ENCODE measurements at regions not wholly inside any gene's neighbourhood (a gene's known extent, or its start where the extent isn't known, plus 50 kb on each side); places are given as distances from the start of the nearest gene placed in this dataset.

DNA sequence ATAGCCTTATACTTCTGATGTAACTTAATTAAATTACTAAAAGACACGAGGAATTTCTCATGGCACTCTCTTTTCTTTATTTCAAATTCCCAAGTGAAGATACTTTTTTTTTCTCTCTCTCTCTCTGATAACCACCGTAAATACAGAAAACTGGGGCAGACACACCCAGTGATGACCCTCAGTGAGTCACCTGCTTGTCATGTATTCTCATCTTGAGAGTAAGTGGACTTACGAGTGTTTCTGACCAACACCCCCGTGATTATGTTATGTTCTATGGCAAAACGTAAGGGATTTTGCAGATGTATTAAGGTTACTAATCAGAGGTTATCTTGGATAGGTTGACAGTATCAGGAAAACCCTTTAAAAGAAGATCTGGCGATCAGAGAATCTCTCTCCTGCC, 348.8 kb upstream of the ZNF717 start:
- DNase-seq (ENCODE audit: low read depth in 1 of 2, low spot score in 1 of 2), result no peak
- H3K4me3 ChIP-seq (replicated peaks; ENCODE audit: insufficient read depth, low read length), result no peak overlapping the region
- TF ChIP-seq, protein P1, sequence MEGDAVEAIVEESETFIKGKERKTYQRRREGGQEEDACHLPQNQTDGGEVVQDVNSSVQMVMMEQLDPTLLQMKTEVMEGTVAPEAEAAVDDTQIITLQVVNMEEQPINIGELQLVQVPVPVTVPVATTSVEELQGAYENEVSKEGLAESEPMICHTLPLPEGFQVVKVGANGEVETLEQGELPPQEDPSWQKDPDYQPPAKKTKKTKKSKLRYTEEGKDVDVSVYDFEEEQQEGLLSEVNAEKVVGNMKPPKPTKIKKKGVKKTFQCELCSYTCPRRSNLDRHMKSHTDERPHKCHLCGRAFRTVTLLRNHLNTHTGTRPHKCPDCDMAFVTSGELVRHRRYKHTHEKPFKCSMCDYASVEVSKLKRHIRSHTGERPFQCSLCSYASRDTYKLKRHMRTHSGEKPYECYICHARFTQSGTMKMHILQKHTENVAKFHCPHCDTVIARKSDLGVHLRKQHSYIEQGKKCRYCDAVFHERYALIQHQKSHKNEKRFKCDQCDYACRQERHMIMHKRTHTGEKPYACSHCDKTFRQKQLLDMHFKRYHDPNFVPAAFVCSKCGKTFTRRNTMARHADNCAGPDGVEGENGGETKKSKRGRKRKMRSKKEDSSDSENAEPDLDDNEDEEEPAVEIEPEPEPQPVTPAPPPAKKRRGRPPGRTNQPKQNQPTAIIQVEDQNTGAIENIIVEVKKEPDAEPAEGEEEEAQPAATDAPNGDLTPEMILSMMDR (IDR thresholded peaks at IDR 0.05; ENCODE audit: insufficient read depth, low read length), result no peak
- TF ChIP-seq POLR2AphosphoS5 (IDR thresholded peaks at IDR 0.05; ENCODE audit: low read depth), result no peak
- TF ChIP-seq GABPA (IDR thresholded peaks at IDR 0.05; ENCODE audit: low read depth), result no peak
- no peak for TF ChIP-seq SPI1 (IDR thresholded peaks at IDR 0.05; ENCODE audit: borderline replicate concordance, low read depth)
- TF ChIP-seq, protein P2, sequence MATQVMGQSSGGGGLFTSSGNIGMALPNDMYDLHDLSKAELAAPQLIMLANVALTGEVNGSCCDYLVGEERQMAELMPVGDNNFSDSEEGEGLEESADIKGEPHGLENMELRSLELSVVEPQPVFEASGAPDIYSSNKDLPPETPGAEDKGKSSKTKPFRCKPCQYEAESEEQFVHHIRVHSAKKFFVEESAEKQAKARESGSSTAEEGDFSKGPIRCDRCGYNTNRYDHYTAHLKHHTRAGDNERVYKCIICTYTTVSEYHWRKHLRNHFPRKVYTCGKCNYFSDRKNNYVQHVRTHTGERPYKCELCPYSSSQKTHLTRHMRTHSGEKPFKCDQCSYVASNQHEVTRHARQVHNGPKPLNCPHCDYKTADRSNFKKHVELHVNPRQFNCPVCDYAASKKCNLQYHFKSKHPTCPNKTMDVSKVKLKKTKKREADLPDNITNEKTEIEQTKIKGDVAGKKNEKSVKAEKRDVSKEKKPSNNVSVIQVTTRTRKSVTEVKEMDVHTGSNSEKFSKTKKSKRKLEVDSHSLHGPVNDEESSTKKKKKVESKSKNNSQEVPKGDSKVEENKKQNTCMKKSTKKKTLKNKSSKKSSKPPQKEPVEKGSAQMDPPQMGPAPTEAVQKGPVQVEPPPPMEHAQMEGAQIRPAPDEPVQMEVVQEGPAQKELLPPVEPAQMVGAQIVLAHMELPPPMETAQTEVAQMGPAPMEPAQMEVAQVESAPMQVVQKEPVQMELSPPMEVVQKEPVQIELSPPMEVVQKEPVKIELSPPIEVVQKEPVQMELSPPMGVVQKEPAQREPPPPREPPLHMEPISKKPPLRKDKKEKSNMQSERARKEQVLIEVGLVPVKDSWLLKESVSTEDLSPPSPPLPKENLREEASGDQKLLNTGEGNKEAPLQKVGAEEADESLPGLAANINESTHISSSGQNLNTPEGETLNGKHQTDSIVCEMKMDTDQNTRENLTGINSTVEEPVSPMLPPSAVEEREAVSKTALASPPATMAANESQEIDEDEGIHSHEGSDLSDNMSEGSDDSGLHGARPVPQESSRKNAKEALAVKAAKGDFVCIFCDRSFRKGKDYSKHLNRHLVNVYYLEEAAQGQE (IDR thresholded peaks at IDR 0.05; ENCODE audit: insufficient replicate concordance, low read depth), result no peak
- no peaks in the 10 kb centered on the region for H3K27me3 ChIP-seq (ENCODE audit: insufficient read depth, poor library complexity, severe bottlenecking)
- H3K27ac ChIP-seq (replicated peaks), result no peak overlapping the region

DNA sequence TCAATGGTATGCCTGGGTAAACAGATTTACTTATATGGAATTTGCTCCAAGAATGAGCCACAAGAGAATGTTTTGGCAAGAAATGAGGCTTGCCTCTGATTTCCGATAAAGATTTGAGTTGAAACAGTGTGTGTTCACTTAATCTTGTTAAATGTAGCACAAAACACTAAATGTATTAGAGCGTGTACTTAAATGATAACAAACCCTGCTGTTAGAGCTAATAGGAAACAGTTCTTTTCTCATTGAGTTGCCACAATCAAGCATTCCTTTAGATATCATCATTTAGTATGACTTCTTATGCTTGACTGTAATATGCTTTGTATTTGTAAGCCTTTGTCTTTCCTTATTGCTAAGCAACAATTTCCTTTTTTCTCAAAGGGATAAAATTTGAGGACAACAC, 353.6 kb upstream of the ZNF717 start:
- TF ChIP-seq POLR2AphosphoS5 (IDR thresholded peaks at IDR 0.05; ENCODE audit: low read depth) (no peak), GABPA (IDR thresholded peaks at IDR 0.05; ENCODE audit: low read depth) (no peak)
- Histone ChIP-seq H3K27ac (replicated peaks) (no peak overlapping the region), H3K4me3 (replicated peaks; ENCODE audit: insufficient read depth, low read length) (no peak overlapping the region), H3K27me3 (ENCODE audit: insufficient read depth, poor library complexity, severe bottlenecking) (no peaks in the 10 kb centered on the region)
- no peak for DNase-seq (ENCODE audit: low read depth in 1 of 2, low spot score in 1 of 2)

DNA sequence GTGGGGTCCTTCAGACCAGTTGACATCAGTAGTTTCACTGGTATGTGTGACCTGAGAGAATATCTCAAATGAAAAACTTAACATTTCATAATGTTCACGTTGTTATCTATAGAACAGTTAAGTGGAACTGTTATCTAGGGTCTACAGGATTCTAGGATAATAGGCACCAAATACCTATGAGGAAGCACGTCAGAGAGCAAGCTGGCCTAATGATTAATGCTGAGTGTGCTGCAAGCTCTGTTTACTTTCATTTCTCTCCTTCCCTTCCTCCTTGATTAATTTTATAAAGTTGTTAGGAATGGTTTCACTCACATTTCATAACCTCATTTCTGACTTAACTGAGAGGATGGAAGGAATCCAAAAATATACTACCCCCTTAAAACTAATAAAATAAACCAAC, 362.5 kb upstream of the ZNF717 start:
- Histone ChIP-seq H3K4me3 (replicated peaks; ENCODE audit: insufficient read depth, low read length) (no peak overlapping the region), H3K27ac (replicated peaks) (no peak overlapping the region), H3K27me3 (ENCODE audit: insufficient read depth, poor library complexity, severe bottlenecking) (no peaks in the 10 kb centered on the region)
- TF ChIP-seq, protein P2 (IDR thresholded peaks at IDR 0.05; ENCODE audit: insufficient replicate concordance, low read depth), result no peak
- TF ChIP-seq POLR2AphosphoS5 (IDR thresholded peaks at IDR 0.05; ENCODE audit: low read depth) (no peak), GABPA (IDR thresholded peaks at IDR 0.05; ENCODE audit: low read depth) (no peak), SPI1 (IDR thresholded peaks at IDR 0.05; ENCODE audit: borderline replicate concordance, low read depth) (no peak)
- TF ChIP-seq, protein P1 (IDR thresholded peaks at IDR 0.05; ENCODE audit: insufficient read depth, low read length), result no peak
- DNase-seq (ENCODE audit: low read depth in 1 of 2, low spot score in 1 of 2), result no peak

DNA sequence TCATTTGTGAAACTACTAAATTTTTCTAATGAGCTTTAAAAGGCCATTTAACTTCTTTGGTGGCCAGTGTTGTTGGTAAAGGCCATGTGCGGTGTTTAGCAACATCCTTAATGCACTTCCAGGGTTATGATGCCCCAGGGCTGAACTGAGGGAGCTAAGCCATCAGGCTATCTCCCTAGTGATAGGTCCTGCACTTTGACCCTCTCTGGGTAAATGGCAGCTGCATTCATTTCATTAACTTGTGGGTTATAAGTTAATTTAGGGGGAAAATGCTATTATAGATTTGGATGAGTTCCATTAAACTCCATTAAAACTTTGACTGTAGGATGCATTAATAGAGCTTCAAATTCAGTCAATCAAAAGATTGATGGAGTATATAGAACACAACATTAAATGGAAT, 366.7 kb upstream of the ZNF717 start:
- Histone ChIP-seq H3K27me3 (ENCODE audit: insufficient read depth, poor library complexity, severe bottlenecking) (no peaks in the 10 kb centered on the region), H3K27ac (replicated peaks) (no peak overlapping the region), H3K4me3 (replicated peaks; ENCODE audit: insufficient read depth, low read length) (no peak overlapping the region)
- TF ChIP-seq, protein P2 (IDR thresholded peaks at IDR 0.05; ENCODE audit: insufficient replicate concordance, low read depth), result no peak
- TF ChIP-seq POLR2AphosphoS5 (IDR thresholded peaks at IDR 0.05; ENCODE audit: low read depth) (no peak), SPI1 (IDR thresholded peaks at IDR 0.05; ENCODE audit: borderline replicate concordance, low read depth) (no peak), GABPA (IDR thresholded peaks at IDR 0.05; ENCODE audit: low read depth) (no peak)
- TF ChIP-seq, protein P1 (IDR thresholded peaks at IDR 0.05; ENCODE audit: insufficient read depth, low read length), result no peak
- DNase-seq (ENCODE audit: low read depth in 1 of 2, low spot score in 1 of 2), result no peak

All from HL-60 (cell line).